MM.1S (cell line): ENCODE measurements at regions not wholly inside any gene's neighbourhood (a gene's known extent, or its start where the extent isn't known, plus 50 kb on each side); places are given as distances from the start of the nearest gene placed in this dataset.

Experiments used
- EZH2phosphoT487 ChIP-seq: fragments of 300-600 bp; sonication (generic); IDR thresholded peaks from 2 replicates; pipeline ENCODE4 v1.6.1; 2018; ENCODE audit warnings: antibody characterized with exemption, low read length
- TF ChIP-seq, protein P1 (sequence below): fragments of 300-600 bp; sonication (generic); IDR thresholded peaks from 2 replicates; pipeline ENCODE4 v1.5.1; 2016; ENCODE audit warnings: antibody characterized with exemption, low read length, mixed read lengths

DNA sequence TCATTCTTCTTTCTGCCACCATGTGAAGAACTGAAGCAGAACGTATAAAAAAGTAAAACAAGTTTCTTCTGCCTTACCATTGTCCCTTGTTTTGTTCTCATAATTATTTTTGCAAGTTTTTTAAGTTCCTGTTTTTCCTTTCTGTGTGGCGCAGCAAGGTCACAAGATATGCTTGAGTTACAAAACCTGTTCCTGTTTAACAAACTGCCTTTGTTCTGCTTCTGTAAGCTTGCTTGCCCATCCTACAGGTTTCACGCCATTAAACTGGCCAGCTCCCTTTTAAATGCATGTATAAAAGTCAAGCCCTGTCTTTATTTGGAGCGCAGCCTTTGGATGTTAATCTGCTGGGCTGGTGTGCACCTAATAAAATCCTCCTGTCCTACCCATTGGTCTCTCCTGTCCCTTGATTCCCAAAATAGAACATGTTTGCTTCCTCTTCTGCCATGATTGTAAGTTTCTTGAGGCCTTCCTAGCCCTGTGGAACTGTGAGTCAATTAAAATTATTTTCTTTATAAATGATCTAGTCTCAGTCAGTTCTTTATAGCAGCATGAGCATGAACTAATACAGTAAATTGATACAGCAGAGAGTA is 1115.4 kb downstream of the SLITRK1 start:
- TF ChIP-seq, protein P1, sequence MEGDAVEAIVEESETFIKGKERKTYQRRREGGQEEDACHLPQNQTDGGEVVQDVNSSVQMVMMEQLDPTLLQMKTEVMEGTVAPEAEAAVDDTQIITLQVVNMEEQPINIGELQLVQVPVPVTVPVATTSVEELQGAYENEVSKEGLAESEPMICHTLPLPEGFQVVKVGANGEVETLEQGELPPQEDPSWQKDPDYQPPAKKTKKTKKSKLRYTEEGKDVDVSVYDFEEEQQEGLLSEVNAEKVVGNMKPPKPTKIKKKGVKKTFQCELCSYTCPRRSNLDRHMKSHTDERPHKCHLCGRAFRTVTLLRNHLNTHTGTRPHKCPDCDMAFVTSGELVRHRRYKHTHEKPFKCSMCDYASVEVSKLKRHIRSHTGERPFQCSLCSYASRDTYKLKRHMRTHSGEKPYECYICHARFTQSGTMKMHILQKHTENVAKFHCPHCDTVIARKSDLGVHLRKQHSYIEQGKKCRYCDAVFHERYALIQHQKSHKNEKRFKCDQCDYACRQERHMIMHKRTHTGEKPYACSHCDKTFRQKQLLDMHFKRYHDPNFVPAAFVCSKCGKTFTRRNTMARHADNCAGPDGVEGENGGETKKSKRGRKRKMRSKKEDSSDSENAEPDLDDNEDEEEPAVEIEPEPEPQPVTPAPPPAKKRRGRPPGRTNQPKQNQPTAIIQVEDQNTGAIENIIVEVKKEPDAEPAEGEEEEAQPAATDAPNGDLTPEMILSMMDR, result no peak
- no peak for TF ChIP-seq EZH2phosphoT487
